ENCODE measurements at regions not wholly inside any gene's neighbourhood (a gene's known extent, or its start where the extent isn't known, plus 50 kb on each side); places are given as distances from the start of the nearest gene placed in this dataset.

DNA sequence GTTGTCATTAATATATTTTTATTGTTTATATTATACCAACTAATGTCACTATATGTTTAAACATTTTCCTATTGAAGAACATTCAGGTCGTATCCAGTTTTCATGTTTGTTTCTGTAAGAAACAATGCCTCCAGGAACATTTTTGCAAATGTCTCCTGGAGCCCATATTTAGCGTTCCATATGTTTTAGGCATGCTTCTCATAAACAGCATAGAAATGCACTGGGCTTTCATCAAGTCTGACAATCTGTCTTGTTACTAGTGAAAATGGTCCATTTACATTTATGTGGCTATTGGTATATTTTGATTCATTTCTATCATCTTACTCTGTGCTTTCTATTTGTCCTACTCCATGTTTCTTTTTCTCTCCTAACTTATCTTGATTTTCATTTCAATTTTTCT, 431.7 kb downstream of the TFAP2A start:
- Histone ChIP-seq H3K18ac (ENCODE audit: insufficient read length, low read depth, low read length) (no peak overlapping the region), H3T11ph (ENCODE audit: low read length) (no peak overlapping the region), H3K4me1 (ENCODE audit: insufficient read depth, low read length) (no peaks in the 10 kb centered on the region), H3K23me2 (ENCODE audit: insufficient read length, low read depth, low read length, poor library complexity, severe bottlenecking) (no peaks in the 10 kb centered on the region), H3K4ac (ENCODE audit: low read depth, low read length) (no peak overlapping the region), H3K4me2 (ENCODE audit: insufficient read depth, insufficient read length, low read length) (no peak overlapping the region), H2AFZ (ENCODE audit: low read length) (no peak overlapping the region), H4K20me1 (ENCODE audit: control insufficient read depth, insufficient read depth, insufficient read length) (no peaks in the 10 kb centered on the region), H3K56ac (ENCODE audit: insufficient read length, low read depth, low read length) (no peak overlapping the region), H2BK12ac (ENCODE audit: insufficient read length, low read depth, low read length) (no peak overlapping the region), H3K23ac (ENCODE audit: insufficient read length, low read depth, low read length) (no peak overlapping the region), H3K9me3 (ENCODE audit: control insufficient read depth, low read depth, low read length) (no peaks in the 10 kb centered on the region), H2BK20ac (ENCODE audit: low read depth, low read length, poor library complexity, severe bottlenecking) (no peak overlapping the region), H4K91ac (ENCODE audit: insufficient read length, low read depth, low read length) (no peak overlapping the region), H3K27ac (ENCODE audit: insufficient read length, low read depth, low read length) (no peak overlapping the region), H4K8ac (replicated peaks; ENCODE audit: insufficient read length, low read depth, low read length) (no peak overlapping the region), H3K9ac (ENCODE audit: extremely low read depth, insufficient read length, low read length) (no peak overlapping the region), H3K79me1 (ENCODE audit: insufficient read depth, low read depth, low read length, poor library complexity, severe bottlenecking) (no peaks in the 10 kb centered on the region), H3K27me3 (ENCODE audit: insufficient read depth, low read length) (no peaks in the 10 kb centered on the region), H2AK5ac (ENCODE audit: insufficient read length, low read length) (no peak overlapping the region), H3K14ac (ENCODE audit: insufficient read depth, low read length) (no peak overlapping the region), H4K5ac (ENCODE audit: insufficient read length, low read depth, low read length) (no peak overlapping the region), H2BK15ac (ENCODE audit: low read depth, low read length) (no peak overlapping the region), H2BK5ac (ENCODE audit: insufficient read length, low read length) (no peak overlapping the region), H3K79me2 (ENCODE audit: insufficient read depth, low read length) (no peaks in the 10 kb centered on the region), H2BK120ac (ENCODE audit: low read depth, low read length, poor library complexity, severe bottlenecking) (no peak overlapping the region)
- no peak for DNase-seq
- no peaks in the 10 kb centered on the region for H3K4me1 Mint-ChIP-seq
- WGBS (ENCODE audit: extremely low coverage, insufficient read length, low lambda C conversion rate): no CpG with 5 or more reads among the region's 2 CpGs
- no peak overlapping the region for H3K4me3 Mint-ChIP-seq
- no peak overlapping the region for H3K27ac Mint-ChIP-seq
- TF ChIP-seq, protein P1, sequence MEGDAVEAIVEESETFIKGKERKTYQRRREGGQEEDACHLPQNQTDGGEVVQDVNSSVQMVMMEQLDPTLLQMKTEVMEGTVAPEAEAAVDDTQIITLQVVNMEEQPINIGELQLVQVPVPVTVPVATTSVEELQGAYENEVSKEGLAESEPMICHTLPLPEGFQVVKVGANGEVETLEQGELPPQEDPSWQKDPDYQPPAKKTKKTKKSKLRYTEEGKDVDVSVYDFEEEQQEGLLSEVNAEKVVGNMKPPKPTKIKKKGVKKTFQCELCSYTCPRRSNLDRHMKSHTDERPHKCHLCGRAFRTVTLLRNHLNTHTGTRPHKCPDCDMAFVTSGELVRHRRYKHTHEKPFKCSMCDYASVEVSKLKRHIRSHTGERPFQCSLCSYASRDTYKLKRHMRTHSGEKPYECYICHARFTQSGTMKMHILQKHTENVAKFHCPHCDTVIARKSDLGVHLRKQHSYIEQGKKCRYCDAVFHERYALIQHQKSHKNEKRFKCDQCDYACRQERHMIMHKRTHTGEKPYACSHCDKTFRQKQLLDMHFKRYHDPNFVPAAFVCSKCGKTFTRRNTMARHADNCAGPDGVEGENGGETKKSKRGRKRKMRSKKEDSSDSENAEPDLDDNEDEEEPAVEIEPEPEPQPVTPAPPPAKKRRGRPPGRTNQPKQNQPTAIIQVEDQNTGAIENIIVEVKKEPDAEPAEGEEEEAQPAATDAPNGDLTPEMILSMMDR (conservative IDR thresholded peaks at IDR 0.05): no peak
- peaks cover 0 to 6% (median 4%) of the 10 kb centered on the region in 3 experiments; a peak in 4 of 7 replicates for H3K36me3 Mint-ChIP-seq (ENCODE audit: insufficient read depth in 1 of 3, low read depth in 3 of 3)
- H3K9me3 Mint-ChIP-seq: peaks cover 7 to 12% of the 10 kb centered on the region in 2 experiments
- no peaks in the 10 kb centered on the region for H3K27me3 Mint-ChIP-seq (ENCODE audit: low read depth)

Data from H9 (cell line).